ENCODE measurements at regions not wholly inside any gene's neighbourhood (a gene's known extent, or its start where the extent isn't known, plus 50 kb on each side); places are given as distances from the start of the nearest gene placed in this dataset.

GRCh38 chr3:28019740-28020139 lies 221.7 kb upstream of the CMC1 start:
- DNase-seq (ENCODE audit: low spot score), result no peak
- TF ChIP-seq, protein P1, sequence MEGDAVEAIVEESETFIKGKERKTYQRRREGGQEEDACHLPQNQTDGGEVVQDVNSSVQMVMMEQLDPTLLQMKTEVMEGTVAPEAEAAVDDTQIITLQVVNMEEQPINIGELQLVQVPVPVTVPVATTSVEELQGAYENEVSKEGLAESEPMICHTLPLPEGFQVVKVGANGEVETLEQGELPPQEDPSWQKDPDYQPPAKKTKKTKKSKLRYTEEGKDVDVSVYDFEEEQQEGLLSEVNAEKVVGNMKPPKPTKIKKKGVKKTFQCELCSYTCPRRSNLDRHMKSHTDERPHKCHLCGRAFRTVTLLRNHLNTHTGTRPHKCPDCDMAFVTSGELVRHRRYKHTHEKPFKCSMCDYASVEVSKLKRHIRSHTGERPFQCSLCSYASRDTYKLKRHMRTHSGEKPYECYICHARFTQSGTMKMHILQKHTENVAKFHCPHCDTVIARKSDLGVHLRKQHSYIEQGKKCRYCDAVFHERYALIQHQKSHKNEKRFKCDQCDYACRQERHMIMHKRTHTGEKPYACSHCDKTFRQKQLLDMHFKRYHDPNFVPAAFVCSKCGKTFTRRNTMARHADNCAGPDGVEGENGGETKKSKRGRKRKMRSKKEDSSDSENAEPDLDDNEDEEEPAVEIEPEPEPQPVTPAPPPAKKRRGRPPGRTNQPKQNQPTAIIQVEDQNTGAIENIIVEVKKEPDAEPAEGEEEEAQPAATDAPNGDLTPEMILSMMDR (IDR thresholded peaks at IDR 0.05; ENCODE audit: extremely low read depth, missing control alignments), result no peak

- TF ChIP-seq, protein P1 (IDR thresholded peaks at IDR 0.05; ENCODE audit: extremely low read depth, missing control alignments), result no peak
- DNase-seq (ENCODE audit: low spot score), result no peak
Measured at GRCh38 chr3:28022916-28023315, 218.5 kb upstream of the CMC1 start.

DNA sequence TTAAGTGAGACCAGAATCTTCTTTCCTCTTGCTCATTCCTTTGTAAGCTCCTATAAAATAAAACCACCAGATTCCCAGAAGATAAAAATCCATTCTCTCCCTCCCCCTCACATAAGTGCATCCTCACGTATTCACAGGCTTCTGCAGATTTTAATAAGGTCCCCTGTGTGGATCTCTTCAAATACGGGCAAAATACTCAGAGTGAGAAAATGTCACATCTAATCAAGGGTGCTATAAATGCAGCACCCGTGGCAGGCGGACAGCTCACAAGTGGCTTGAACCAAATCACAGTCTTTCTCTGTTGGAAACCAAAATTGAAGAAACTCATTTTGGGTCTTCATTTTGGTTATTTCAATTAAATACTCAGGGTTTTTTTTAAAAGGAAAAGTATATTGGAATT lies 212.9 kb upstream of the CMC1 start:
- TF ChIP-seq, protein P1 (IDR thresholded peaks at IDR 0.05; ENCODE audit: extremely low read depth, missing control alignments), result no peak

GRCh38 chr3:28033059-28033784 lies 208.2 kb upstream of the CMC1 start:
- TF ChIP-seq, protein P1 (IDR thresholded peaks at IDR 0.05; ENCODE audit: extremely low read depth, missing control alignments), result no peak
- DNase-seq (ENCODE audit: low spot score), result no peak

More for the DNA sequence above, 212.9 kb upstream of the CMC1 start:
- DNase-seq (ENCODE audit: low spot score), result no peak

GRCh38 chr3:28036599-28037575 lies 204.5 kb upstream of the CMC1 start:
- TF ChIP-seq, protein P1 (IDR thresholded peaks at IDR 0.05; ENCODE audit: extremely low read depth, missing control alignments), result no peak
- no peak for DNase-seq (ENCODE audit: low spot score)

- no peak for DNase-seq (ENCODE audit: low spot score)
- TF ChIP-seq, protein P1 (IDR thresholded peaks at IDR 0.05; ENCODE audit: extremely low read depth, missing control alignments), result no peak
Measured at GRCh38 chr3:28039234-28039633, 202.2 kb upstream of the CMC1 start.

- TF ChIP-seq, protein P1 (IDR thresholded peaks at IDR 0.05; ENCODE audit: extremely low read depth, missing control alignments), result no peak
- no peak for DNase-seq (ENCODE audit: low spot score)
Measured at GRCh38 chr3:28039829-28040228, 201.6 kb upstream of the CMC1 start.
